ENCODE measurements at regions not wholly inside any gene's neighbourhood (a gene's known extent, or its start where the extent isn't known, plus 50 kb on each side); places are given as distances from the start of the nearest gene placed in this dataset.

- TF ChIP-seq CTCF (IDR thresholded peaks at IDR 0.05; ENCODE audit: borderline replicate concordance, extremely low read depth, low read length, poor library complexity, severe bottlenecking) (no peak), EZH2 (IDR thresholded peaks at IDR 0.05; ENCODE audit: borderline replicate concordance, low read depth, low read length, severe bottlenecking) (no peak)
Observed at GRCh38 chr3:104831071-104831470, 535.6 kb upstream of the ALCAM start.
